HG03457 (cell line): ENCODE measurements at regions not wholly inside any gene's neighbourhood (a gene's known extent, or its start where the extent isn't known, plus 50 kb on each side); places are given as distances from the start of the nearest gene placed in this dataset.
"Not testable (repeated sequence)": the region's sequence is repeated elsewhere in the genome, so short reads cannot be mapped to it uniquely, and the experiment has no call there.

Source experiments
- ATAC-seq: cut with Tn5 transposase; IDR thresholded peaks from one replicate; pipeline ENCODE4 v1.9.1; 2021; ENCODE audit warnings: moderate number of reproducible peaks; ENCODE audit not compliant: unreplicated experiment

DNA sequence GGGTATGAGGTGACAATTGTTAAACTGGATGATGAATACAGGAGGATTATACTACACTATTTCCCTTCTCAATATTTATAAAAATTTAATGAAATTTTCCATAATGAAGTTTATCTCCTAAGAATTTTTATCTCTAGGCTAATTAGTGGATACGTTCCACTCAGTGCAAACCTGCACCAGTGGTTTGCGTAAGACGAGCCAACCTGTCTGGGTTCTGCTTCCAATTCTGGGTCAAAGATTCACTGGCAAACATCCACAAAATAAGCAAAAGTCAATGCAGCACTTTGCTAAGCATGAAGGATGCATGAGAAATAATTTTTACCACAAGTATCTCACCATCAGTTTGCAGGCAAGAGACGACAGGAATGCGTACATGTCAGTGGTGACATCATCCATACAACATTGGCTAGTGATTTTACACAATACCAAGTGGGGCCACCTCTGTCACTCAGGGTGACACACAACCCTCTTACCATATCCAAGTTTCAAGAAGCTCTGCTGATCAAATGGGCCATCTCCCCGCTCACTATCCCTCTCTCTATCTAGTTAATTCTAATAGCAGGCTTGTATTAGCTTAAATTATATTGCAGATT is 51.7 kb downstream of the FAM50B start:
- no peak for ATAC-seq

DNA sequence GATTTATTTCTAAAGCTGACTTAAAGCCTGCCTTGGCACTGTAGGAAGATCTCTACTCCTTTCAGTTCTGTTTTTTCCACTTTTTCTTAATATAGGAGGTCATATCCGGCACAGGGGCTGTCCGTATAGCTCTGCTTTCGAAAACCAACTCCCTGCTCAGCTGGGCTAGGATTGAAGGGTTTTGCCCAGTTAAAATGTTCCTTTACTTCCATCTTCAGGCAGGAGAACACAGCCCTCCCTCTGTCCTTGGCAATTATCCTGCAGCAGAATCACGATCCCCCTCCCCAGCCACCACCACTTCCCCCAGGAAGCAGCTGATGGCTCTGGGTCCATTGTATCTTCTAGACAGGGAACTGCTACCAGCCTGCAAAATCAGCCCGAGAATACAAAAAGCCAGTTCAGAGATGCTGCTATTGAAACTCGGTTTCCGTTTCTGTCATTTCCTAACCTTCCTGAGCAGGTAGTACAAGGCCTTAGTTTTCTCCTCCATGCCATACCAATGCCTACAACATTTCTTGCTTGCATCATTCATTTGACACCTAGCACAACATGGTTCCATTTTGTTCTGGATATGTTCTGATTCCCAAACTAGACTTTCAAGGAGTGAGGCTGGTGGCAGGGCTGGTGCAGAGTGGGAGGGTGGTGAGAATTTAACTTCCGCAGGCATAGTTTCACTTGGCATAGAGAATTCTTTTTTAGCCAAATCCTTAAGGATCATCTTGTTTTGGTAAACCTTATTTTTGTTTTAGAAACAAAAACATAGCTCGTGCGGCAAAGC is 53.9 kb downstream of the FAM50B start:
- ATAC-seq: no peak

DNA sequence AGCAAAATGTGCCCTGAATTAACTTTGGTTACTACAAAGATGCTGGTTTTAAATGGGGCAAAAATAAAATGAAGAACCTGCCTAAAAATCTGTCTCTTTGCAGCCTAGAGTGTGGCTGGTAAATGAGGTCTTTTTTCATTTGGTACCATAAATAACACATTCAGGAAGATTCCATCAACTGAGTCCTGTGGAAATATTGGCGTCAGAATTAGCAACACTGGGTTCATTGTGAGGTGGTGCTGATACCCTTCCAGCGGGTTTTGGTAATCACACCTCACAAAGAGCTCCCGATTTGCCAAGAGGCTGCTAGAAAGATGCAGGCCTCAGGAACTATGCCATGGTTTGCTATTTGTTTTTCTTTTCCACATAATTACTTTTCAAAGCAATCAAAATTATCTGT is 55.3 kb downstream of the FAM50B start:
- no peak for ATAC-seq

DNA sequence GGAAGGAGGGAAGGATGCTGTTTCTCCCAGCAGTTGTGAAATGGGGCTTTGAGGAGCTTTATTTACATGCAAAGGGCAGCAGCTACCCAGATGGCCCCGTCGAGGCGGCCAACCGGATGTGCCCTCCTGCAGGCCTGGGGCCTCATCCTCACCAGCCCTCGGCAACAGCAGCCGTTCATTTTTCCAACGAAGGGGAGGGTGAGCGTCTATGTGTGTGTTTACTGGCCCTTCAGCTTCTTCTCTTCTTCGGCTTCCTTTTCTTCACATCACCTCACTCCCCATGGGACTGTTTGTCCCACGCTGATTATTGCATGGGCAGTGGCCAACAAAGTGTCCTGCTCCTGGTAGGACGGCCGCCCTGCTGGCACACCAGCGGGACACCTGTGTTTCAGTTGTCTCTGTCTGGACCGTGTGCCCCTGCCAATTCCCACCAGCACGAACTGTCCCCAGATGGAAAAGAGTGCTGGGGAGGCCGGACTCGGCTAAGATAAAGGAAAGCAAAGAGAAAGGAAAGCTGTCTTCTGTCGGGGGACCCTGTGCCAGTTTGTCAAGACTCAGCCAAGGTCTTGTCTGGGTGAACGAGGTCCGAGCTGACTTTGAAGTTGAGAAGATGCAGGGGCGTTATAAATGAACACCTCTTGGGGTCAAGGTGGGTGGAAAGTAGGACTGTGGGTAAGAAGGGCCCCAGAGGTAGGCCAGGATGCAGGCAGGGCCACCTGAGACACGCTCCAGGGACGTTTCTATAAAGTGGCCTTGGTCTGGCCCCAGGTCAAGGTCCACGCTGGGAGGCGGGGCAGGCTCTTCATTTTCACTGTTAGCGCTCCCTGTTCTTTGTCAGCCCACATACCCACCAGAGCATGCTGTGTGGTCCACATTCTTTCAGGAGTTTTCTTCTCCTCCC is 57.0 kb downstream of the FAM50B start:
- no peak for ATAC-seq

DNA sequence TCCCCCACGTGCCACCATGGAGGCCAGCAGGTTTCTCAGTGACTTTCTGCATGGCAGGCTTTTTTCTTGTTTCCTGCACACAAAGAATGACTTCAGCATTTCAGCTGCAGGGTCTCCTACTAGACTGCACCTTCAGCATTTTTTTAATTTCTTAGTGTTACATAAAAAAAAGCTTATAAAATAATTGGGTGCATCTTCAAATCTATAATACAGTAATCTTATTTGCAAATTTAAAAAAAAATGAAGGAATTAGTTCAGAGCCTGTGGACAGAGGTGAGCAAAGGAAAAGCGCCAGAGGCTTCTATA is 57.6 kb downstream of the FAM50B start:
- no peak for ATAC-seq

DNA sequence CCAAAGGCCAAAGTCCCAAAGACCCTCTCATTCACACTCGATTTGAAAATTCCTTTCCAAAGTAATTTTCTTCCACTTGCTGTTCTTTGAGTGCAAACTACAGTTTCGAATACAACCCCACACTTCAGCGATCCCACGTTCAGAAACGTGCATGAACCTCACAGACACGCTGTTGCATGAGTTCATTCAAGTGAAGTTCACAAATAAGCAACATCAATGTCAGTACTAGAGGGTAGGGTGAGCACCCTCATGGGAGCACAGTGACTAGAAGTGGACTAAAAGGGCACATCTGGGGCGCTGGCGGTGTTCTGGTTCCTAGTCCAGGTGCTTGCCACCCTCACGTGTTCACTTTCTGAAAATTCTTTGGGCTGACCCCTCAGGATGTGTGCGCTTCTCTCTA is 59.0 kb downstream of the FAM50B start:
- no peak for ATAC-seq

DNA sequence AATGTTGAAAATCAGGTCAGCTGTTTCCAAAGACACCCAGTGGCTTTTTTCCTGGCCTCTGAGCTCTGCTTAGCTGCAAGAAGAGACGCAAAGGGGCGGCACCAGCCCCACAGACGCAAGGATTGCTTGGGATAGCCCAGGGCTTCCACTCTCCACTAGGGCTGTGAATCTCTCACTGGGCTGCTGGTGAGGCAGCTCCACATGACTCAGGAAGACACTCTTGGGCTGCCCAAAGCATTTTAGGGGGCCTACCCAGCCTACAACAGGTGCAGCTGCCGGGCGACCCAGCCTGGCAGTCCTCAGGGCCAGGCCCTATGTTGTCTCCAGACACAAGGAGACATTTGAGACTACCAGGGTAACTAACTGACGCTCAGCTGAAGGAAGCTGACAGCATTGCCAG is 59.8 kb downstream of the FAM50B start:
- no peak for ATAC-seq

DNA sequence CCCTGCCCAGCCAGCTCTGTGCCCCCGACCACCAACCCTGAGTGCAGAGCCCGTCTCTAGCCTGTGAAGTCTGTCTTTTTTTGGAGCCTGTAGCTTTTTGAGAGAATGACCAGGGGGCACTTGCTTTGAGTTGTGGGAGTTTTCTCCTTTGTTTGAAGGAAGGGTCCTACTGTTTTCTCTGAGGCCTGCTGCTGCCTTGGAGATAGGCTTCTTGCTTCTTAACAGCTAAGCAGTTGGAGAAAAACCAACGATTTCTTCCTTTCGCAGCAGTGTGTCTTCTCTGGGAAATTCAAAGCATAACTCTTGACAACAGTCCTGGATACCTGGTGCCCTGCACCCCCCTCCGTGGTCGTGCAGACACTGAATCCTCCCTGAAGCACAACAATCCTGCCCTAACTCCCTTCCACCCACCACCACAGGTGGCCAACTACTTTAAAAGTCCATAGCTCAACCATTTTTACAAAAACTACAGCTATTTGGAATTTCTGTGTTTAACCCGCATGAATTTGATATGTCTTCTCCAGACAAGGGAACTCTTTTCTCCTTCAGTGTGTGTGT is 61.0 kb downstream of the FAM50B start:
- no peak for ATAC-seq

DNA sequence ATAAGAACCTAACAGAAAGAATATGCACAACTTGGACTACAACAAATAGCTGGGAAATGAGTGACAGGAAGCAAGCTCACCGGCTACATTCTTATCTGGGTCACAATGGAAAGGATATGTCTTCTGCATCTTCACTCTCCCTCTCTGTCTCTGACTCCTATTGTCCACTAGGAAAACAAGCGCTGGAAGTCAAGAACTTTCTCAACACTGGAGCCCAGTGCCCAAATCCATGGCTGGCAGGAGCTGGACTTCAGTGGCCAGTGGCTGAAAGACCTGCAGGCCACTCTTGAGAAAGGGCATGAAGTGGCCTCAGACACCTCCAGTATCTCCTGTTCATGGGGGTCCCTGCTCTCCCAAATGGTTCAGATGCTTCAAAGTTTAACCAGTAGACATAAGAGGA is 62.0 kb downstream of the FAM50B start:
- ATAC-seq: no peak

DNA sequence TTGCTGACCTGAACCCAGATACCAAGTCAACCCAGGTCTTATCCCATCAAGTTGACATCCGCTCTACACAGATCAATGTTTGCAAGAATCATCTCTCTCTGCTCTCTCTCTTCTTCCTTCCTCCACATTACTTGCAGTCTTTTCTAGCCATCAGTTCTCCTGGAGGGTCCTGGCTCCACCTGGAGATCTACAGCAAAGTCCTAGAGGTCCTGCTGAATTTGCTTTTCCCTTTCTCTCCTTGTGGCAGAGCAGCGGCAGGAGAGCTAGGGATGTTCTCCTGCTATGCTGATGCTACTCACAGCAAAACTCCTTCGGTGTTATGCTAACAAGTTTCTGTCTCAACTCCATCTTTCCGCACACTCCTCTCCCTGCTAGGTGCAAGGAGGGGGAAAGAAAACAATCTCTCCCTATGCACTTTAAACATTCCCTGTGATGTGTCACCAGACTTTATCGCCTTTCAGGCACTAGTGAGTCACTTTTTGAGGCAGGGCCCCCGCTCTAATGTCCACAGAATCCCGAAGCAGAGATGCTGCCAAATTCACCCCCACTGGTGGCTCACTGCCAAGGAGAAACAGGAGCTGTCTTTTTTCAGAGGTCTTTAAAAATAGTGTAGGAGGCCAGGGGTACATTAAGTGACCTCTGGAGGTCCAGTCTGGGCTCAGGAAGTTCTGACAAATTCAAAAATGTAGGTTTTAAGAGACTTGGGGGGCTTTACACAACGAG is 62.6 kb downstream of the FAM50B start:
- ATAC-seq: no peak

DNA sequence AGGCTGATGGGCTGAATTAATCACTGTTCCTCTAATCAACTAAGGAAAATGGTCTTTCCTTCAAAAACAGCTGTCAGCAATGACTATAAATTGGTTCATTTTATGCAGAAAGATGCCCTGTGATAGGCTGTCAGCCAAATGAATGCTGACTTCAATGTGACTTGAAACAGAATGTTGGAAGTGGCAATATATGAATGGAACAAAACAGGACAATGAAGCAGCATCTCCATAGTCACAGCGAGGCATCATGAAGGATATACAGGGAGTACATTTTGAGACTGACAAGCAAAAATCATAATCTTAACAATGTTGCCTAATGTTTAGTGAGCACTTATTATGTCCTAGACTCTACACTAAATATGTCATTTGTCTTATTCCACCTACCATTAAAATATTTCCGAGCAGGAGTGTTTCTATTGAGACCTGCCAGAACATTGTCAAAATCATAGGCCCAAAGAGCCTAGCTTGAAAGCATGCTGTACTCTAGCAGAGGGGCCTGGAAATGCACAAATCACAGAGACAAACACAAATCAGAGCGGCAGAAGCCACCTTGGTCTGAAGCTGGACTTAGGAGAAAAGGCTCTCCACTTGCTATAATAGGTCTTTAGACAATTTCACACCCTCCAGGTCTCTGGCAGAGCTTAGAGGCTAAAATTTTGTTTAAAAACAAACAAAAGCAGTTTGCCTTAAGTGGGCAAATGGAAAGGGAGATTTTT is 63.3 kb downstream of the FAM50B start:
- ATAC-seq: no peak

DNA sequence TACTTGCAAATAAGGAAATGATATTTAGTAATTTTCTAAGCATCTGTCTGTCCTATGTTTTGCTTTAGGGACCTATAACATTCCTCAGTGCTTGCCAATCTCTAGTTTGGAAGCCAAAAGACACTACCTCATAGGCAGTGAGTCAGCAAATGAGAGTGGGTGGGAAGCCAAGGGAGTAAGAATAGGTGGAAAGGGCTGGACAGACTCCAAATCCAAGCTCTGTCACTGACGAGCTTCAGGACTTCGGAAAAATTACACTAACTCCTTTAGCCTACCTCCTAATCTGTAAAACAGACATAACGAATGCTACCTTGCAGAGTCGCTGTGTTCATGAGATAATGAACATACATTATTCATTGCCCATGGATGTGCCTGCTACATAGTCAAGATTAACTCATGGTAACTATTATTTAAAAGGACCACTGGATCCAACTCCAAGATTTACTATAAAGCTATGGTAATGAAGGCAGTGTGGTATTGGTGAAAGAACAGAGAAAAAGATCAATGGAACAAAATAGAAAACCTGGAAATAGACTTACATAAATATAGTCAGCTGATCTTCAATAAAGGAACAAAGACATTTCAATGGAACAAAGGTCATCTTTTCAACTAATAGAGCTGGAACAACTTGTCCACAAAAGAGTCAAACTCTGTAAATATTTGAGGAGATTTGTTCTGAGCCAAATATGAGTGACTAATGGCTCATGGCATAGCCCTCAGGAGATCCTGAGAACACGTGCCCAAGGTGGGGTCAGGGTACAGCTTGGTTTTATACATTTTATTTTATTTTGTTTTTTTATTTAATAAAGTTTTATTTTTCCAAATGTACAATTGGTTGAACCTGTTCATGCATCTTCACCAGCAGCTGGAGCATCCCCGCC is 64.1 kb downstream of the FAM50B start:
- ATAC-seq: no peak

DNA sequence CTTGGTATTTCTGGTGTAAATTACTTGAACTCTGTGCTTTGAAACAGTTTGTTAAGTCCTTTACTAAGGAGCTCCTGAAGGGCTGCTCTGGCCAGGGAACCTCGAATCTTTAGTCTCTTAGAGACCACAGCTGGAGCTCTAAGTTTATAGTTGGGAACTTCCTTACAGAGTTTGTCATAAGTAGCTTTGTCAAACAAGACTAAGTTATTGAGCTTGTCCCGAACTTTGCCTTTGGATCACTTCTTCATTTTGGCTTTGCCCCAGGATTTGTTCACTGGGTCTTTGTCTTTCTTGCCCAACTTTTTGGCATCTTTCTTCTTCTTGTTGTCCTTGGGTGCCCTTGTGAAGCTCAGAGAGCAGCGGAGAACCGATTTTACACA is 64.8 kb downstream of the FAM50B start:
- ATAC-seq: no peak

DNA sequence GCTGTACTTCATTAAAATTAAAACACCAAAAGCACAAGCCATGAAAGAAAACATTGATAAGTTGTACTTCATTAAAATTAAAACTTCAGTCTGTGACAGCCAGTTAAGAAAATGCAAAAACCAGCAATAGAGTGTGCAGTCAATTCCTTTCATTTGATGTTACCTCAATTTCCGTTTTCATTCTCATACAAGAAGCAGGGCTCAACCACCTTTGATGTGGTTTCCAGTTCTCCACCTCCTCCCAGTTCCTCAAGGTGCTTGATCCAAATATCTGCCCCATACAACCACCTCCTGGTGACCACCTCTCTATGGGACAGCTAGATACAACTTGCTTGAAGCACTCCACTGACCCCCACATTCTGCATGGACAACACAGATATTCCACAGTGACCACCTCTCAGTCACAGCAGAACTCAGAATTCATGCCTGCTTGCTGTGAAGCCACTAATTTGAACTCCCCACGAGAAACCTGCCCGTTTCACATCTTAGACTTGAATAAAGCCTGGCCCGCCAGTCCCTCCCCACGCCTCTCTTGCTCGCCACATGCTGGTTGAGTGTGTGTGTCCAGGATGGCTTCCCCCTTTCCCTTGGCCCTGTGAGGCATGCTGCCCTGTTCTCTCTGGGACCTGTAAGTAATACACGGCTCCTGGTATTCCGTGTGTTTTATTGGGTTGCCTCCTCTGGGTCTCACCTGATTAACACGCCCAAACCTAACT is 66.1 kb downstream of the FAM50B start:
- no peak for ATAC-seq

DNA sequence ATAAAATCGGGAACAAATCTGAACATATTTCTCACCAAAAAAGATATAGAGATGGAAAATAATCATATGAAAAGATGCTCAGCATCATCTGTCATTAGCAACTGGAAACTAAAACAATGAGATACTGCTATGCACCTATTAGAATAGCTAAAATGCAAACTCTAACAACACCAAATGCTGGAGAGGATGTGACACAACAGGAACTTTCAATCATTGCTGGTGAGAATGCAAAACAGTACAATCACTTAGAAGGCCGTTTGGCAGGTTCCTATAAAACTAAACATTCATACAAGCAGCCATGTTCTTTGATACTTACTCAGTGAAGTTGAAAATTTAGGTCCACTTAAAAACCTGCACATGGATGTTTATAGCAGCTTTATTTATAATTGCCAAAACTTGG is 67.0 kb downstream of the FAM50B start:
- no peak for ATAC-seq

DNA sequence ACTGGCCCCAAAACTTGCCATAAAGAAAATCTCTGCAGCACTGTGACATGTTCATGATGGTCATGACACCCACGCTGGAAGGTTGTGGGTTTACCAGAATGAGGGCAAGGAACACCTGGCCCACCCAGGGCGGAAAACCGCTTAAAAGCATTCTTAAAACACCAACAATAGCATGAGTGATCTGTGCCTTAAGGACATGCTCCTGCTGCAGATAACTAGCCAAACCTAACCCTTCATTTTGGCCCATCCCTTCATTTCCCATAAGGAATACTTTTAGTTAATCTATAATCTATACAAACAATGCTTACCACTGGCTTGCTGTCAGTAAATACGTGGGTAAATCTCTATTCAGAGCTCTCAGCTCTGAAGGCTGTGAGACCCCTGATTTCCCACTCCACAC is 67.6 kb downstream of the FAM50B start:
- ATAC-seq: not testable (repeated sequence)

DNA sequence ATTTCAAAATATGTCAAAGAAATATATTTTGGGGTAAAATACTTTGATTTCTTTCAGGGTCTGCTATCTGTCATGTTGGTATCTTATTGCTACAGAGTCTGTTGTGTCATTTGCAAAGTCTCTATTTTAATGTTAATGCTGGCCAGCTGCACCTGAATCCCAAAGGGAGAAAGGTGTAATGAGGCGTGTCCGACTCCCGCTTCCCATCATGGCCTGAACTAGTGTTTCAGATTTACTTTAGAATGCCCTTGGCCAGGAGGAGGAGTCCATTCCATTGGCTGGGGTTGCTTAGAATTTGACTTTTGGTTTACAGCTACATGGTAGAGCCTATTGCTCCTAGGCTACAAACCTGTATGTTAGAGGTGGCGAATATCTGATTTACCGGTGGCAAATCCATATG is 69.3 kb downstream of the FAM50B start:
- ATAC-seq: no peak

DNA sequence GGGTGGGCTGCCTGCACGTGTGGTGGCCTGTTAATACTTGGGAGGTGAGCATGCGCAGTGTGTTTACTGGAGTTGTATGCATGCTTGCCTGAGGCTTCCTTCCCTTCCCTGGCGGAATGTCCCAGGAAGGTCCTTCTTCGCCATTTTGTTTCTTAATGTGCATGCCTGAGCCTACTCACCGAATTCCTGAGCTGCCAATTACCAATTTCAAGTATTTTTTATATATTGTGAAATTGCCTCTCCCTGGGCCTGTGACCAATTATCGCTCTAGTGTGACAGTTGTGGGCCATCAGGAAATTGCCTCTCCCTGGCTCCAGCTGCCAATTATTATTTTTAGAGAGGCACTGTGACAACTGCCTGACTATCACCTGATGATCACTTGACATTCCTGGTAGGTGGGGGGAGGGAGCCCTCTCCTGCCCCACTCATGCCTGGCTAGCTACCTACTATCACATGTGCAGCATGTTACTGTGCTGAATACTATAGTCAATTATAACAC is 70.0 kb downstream of the FAM50B start:
- no peak for ATAC-seq

DNA sequence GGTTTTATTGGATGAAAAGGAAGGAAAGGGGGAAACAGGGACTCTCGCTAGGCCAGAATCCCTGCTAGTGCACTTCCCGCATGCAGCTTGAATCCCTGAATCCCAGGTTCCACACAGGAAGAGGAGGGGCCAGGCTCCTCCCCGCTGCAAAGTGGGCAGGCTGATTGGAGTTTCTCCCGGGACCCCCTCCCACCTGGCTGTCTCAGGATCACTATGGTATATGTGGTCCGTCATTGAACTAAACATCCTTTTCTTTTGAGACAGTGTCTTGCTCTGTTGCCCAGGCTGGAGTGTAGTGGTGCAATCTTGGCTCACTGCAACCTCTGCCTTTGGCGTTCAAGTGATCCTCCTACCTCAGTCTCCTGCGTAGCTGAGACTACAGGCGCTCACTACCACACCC is 70.7 kb downstream of the FAM50B start:
- no peak for ATAC-seq
